Left lung (tissue), 4 donors: ENCODE measurements at regions not wholly inside any gene's neighbourhood (a gene's known extent, or its start where the extent isn't known, plus 50 kb on each side); places are given as distances from the start of the nearest gene placed in this dataset.

Source experiments
- ATAC-seq: fragments of 200-7000 bp; cut with Tn5 transposase; one replicate; pipeline ENCODE4 v1.9.1; 2020; ENCODE audit warnings: moderate library complexity
- DNase-seq, 4 donors: peaks; one replicate each; pipeline ENCODE4 v3.0.0-alpha.2; 2013 to 2020
- H3K27ac ChIP-seq, 2 donors: fragments of 200-600 bp; sonication (generic) in 1 of 2; one replicate each; pipeline versions ENCODE4 v1.5.0 to v1.8.0; 2020 to 2021
- H3K27me3 ChIP-seq, 2 donors: fragments of 200-600 bp; sonication (generic) in 1 of 2; one replicate each; pipeline versions ENCODE4 v1.5.0 to v1.8.0; 2020 to 2021
- H3K36me3 ChIP-seq, 2 donors: fragments of 200-600 bp; sonication (generic) in 1 of 2; one replicate each; pipeline versions ENCODE4 v1.5.0 to v1.8.0; 2020 to 2021
- H3K4me1 ChIP-seq, 2 donors: fragments of 200-600 bp; one replicate each; pipeline ENCODE4 v1.8.0; 2021
- H3K4me3 ChIP-seq, 2 donors: fragments of 200-600 bp; sonication (generic) in 1 of 2; one replicate each; pipeline versions ENCODE4 v1.5.0 to v1.8.0; 2020 to 2021; ENCODE audit warnings: mild to moderate bottlenecking in 1 of 2
- H3K9me3 ChIP-seq, 2 donors: fragments of 200-600 bp; sonication (generic) in 1 of 2; one replicate each; pipeline versions ENCODE4 v1.5.0 to v1.8.0; 2020 to 2021
- intact Hi-C, 2 donors: fragments of 100-400 bp; cut with DNase I; formaldehyde crosslinking; loops; one replicate each; pipeline versions ENCODE4 v1.11.2 to v1.14.2; 2022
- TF ChIP-seq, protein P1 (sequence below), 2 donors: fragments of 200-600 bp; sonication (generic) in 1 of 2; IDR thresholded peaks; one replicate each; pipeline versions ENCODE4 v1.5.0 to v1.8.0; 2021; ENCODE audit warnings: antibody characterized with exemption in 2 of 2
- donor health status: DM: no; HTN: yes; CAD: no.
- donor health status: DM: no; HTN: no; CAD: no.

GRCh38 chr4:125497861-125498260 lies 183.1 kb downstream of the FAT4 start:
- no peaks in the 10 kb centered on the region for H3K9me3 ChIP-seq
- H3K27me3 ChIP-seq = no peaks in the 10 kb centered on the region
- TF ChIP-seq, protein P1, sequence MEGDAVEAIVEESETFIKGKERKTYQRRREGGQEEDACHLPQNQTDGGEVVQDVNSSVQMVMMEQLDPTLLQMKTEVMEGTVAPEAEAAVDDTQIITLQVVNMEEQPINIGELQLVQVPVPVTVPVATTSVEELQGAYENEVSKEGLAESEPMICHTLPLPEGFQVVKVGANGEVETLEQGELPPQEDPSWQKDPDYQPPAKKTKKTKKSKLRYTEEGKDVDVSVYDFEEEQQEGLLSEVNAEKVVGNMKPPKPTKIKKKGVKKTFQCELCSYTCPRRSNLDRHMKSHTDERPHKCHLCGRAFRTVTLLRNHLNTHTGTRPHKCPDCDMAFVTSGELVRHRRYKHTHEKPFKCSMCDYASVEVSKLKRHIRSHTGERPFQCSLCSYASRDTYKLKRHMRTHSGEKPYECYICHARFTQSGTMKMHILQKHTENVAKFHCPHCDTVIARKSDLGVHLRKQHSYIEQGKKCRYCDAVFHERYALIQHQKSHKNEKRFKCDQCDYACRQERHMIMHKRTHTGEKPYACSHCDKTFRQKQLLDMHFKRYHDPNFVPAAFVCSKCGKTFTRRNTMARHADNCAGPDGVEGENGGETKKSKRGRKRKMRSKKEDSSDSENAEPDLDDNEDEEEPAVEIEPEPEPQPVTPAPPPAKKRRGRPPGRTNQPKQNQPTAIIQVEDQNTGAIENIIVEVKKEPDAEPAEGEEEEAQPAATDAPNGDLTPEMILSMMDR (IDR thresholded peaks at IDR 0.05) = no peak
- H3K36me3 ChIP-seq = no peaks in the 10 kb centered on the region
- intact Hi-C loops = no loop called here
- ATAC-seq (no peak), DNase-seq (no peak)
- no peaks in the 10 kb centered on the region for H3K4me1 ChIP-seq
- H3K27ac ChIP-seq = no peak overlapping the region
- no peak overlapping the region for H3K4me3 ChIP-seq

- no peak for ATAC-seq
- Histone ChIP-seq H3K9me3 (no peaks in the 10 kb centered on the region), H3K27ac (no peak overlapping the region), H3K36me3 (no peaks in the 10 kb centered on the region), H3K4me3 (no peak overlapping the region), H3K4me1 (no peaks in the 10 kb centered on the region), H3K27me3 (no peaks in the 10 kb centered on the region)
- DNase-seq = no peak
- TF ChIP-seq, protein P1 (IDR thresholded peaks at IDR 0.05) = no peak
- intact Hi-C loops = no loop called here
Measured at GRCh38 chr4:125498981-125499380, 184.2 kb downstream of the FAT4 start.

- no peaks in the 10 kb centered on the region for H3K4me1 ChIP-seq
- TF ChIP-seq, protein P1 (IDR thresholded peaks at IDR 0.05) = no peak
- H3K4me3 ChIP-seq = no peak overlapping the region
- no peak for DNase-seq
- intact Hi-C loops = no loop called here
- no peaks in the 10 kb centered on the region for H3K27me3 ChIP-seq
- H3K36me3 ChIP-seq = no peaks in the 10 kb centered on the region
- no peaks in the 10 kb centered on the region for H3K9me3 ChIP-seq
- no peak overlapping the region for H3K27ac ChIP-seq
- no peak for ATAC-seq
Measured at GRCh38 chr4:125501090-125501489, 186.3 kb downstream of the FAT4 start.

DNA sequence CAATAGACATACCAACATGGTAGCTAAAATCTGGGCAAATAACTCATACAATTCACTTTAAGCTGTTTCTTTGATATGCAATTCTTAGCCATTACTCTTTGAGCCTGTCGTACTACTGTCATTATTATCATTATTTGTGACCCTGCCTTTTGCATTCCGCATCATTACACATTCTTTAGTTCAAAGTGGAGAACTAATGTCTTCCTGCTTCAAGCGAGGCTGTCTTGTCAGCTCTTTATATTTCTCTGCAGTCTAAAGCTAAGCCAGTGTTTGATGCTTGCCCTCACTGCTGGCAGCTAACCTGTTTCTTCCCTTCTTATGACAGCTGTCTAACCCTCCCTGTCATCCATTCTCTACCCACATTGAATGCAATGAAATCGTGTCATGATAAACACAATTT lies 186.8 kb downstream of the FAT4 start:
- no peaks in the 10 kb centered on the region for H3K9me3 ChIP-seq
- DNase-seq (no peak), ATAC-seq (no peak)
- TF ChIP-seq, protein P1 (IDR thresholded peaks at IDR 0.05) = no peak
- no peaks in the 10 kb centered on the region for H3K4me1 ChIP-seq
- H3K36me3 ChIP-seq = no peaks in the 10 kb centered on the region
- no peak overlapping the region for H3K4me3 ChIP-seq
- intact Hi-C loops = no loop called here
- no peak overlapping the region for H3K27ac ChIP-seq
- H3K27me3 ChIP-seq = no peaks in the 10 kb centered on the region

- no peaks in the 10 kb centered on the region for H3K4me1 ChIP-seq
- peaks cover 0 to 12% of the 10 kb centered on the region in 2 donors for H3K9me3 ChIP-seq
- TF ChIP-seq, protein P1 (IDR thresholded peaks at IDR 0.05) = no peak
- DNase-seq = no peak
- ATAC-seq = no peak
- H3K36me3 ChIP-seq = no peaks in the 10 kb centered on the region
- intact Hi-C loops = no loop called here
- no peaks in the 10 kb centered on the region for H3K27me3 ChIP-seq
- H3K27ac ChIP-seq = no peak overlapping the region
- no peak overlapping the region for H3K4me3 ChIP-seq
Measured at GRCh38 chr4:125505621-125506020, 190.9 kb downstream of the FAT4 start.
